ENCODE measurements at regions not wholly inside any gene's neighbourhood (a gene's known extent, or its start where the extent isn't known, plus 50 kb on each side); places are given as distances from the start of the nearest gene placed in this dataset.
"Not testable (repeated sequence)": the region's sequence is repeated elsewhere in the genome, so short reads cannot be mapped to it uniquely, and the experiment has no call there.

GRCh38 chr17:22268214-22268911 lies 576.0 kb downstream of the KCNJ18 start:
- Mint-ChIP-seq H3K27me3 (no peaks in the 10 kb centered on the region), H3K4me1 (ENCODE audit: unreplicated experiment) (no peaks in the 10 kb centered on the region), H3K9me3 (peaks cover 10% of the 10 kb centered on the region), H3K27ac (no peak overlapping the region), H3K4me3 (no peak overlapping the region), H3K36me3 (no peaks in the 10 kb centered on the region)
- TF ChIP-seq, protein P1, sequence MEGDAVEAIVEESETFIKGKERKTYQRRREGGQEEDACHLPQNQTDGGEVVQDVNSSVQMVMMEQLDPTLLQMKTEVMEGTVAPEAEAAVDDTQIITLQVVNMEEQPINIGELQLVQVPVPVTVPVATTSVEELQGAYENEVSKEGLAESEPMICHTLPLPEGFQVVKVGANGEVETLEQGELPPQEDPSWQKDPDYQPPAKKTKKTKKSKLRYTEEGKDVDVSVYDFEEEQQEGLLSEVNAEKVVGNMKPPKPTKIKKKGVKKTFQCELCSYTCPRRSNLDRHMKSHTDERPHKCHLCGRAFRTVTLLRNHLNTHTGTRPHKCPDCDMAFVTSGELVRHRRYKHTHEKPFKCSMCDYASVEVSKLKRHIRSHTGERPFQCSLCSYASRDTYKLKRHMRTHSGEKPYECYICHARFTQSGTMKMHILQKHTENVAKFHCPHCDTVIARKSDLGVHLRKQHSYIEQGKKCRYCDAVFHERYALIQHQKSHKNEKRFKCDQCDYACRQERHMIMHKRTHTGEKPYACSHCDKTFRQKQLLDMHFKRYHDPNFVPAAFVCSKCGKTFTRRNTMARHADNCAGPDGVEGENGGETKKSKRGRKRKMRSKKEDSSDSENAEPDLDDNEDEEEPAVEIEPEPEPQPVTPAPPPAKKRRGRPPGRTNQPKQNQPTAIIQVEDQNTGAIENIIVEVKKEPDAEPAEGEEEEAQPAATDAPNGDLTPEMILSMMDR (conservative IDR thresholded peaks at IDR 0.05) = no peak
- no peak for DNase-seq (ENCODE audit: extremely low spot score, unreplicated experiment)

DNA sequence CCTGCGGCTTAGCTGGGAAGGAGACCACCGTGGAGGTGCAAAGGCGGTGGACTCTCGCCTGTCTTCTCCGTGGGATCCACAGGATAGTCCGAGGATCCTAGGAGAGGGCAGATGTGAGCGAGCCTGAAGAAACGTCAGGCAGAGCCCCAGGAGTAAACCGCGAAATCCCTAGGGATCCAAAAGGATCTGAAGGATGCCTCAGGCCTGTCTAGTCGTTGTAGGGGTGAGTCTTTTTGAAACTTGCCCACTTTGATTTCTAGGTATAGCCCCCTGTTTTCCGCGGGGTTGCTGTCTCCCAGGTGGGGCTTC lies 576.5 kb downstream of the KCNJ18 start:
- H3K27me3 Mint-ChIP-seq = no peaks in the 10 kb centered on the region
- TF ChIP-seq, protein P1 (conservative IDR thresholded peaks at IDR 0.05) = no peak
- H3K27ac Mint-ChIP-seq = no peak overlapping the region
- no peaks in the 10 kb centered on the region for H3K36me3 Mint-ChIP-seq
- H3K4me3 Mint-ChIP-seq = no peak overlapping the region
- H3K4me1 Mint-ChIP-seq (ENCODE audit: unreplicated experiment) = no peaks in the 10 kb centered on the region
- DNase-seq (ENCODE audit: extremely low spot score, unreplicated experiment) = no peak
- H3K9me3 Mint-ChIP-seq = peaks cover 10% of the 10 kb centered on the region

DNA sequence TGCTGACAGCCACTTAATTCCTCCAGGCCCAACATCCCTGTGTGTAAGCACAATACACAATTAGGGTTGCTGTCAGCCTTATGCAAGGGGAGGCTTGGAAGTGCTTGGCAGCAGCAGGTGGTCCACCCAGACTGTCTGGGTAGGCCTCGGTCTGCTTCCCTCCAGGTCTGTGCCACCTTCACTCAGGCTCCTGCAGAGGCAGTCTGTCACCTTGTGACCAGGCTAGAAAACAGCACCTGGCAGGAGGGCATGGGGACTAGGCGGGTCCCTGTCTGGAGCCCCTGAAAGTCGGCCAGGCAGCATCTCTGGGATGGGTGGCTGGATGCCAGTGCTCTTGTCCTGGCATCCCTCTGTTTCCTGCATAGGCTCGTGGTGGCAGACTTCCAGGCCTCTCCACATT lies 578.1 kb downstream of the KCNJ18 start:
- no peak for DNase-seq (ENCODE audit: extremely low spot score, unreplicated experiment)
- Mint-ChIP-seq H3K27ac (no peak overlapping the region), H3K4me1 (ENCODE audit: unreplicated experiment) (no peaks in the 10 kb centered on the region), H3K36me3 (no peaks in the 10 kb centered on the region), H3K27me3 (no peaks in the 10 kb centered on the region), H3K9me3 (peaks cover 10% of the 10 kb centered on the region), H3K4me3 (no peak overlapping the region)
- TF ChIP-seq, protein P1 (conservative IDR thresholded peaks at IDR 0.05) = no peak

- H3K9me3 Mint-ChIP-seq = peaks cover 14% of the 10 kb centered on the region
- not testable (repeated sequence) for H3K4me1 Mint-ChIP-seq (ENCODE audit: unreplicated experiment); H3K36me3 Mint-ChIP-seq; DNase-seq (ENCODE audit: extremely low spot score, unreplicated experiment); H3K4me3 Mint-ChIP-seq; H3K27ac Mint-ChIP-seq; H3K27me3 Mint-ChIP-seq
Observed at GRCh38 chr17:22270809-22271208, 578.5 kb downstream of the KCNJ18 start.

DNA sequence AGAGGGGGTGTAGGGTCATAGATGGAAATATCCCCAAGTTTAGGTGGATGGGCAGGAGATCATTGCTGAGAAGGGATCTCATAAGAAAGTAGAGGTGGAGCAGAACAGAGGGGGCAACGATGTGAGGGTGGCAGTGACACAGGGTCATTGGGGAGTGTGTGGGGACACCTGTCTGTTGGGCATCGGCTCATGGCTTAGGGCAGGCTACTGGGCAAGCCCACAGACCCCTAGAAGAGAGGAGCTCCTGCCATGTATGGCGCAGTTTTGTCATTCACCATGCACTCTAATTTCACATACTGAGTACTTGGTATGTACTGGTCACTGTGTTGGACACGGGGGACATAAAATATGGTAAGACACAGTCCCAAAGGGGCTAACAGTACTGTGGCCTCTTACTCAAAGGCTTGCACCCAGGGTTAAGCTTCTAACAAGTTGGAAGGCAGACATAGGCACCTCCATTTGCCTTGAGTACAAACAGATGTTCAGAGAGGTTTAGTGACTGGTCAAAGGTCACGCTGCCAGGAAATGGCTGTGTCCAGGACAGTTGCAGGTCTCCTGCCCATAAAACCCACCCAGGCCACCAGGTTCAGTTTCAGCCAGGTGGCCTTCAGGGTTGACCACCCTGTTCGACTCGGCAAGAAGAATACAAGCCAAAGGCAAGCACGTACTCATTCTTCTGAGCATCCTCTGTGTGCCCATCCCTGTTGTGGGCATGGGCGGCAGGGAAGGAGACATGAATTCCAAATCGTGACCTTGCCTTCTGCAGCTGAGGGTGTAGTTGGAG lies 580.2 kb downstream of the KCNJ18 start:
- Mint-ChIP-seq H3K4me1 (ENCODE audit: unreplicated experiment) (no peaks in the 10 kb centered on the region), H3K9me3 (peaks cover 23% of the 10 kb centered on the region), H3K36me3 (no peaks in the 10 kb centered on the region), H3K27me3 (no peaks in the 10 kb centered on the region), H3K27ac (no peak overlapping the region), H3K4me3 (no peak overlapping the region)
- DNase-seq (ENCODE audit: extremely low spot score, unreplicated experiment) = no peak
- TF ChIP-seq, protein P1 (conservative IDR thresholded peaks at IDR 0.05) = no peak

DNA sequence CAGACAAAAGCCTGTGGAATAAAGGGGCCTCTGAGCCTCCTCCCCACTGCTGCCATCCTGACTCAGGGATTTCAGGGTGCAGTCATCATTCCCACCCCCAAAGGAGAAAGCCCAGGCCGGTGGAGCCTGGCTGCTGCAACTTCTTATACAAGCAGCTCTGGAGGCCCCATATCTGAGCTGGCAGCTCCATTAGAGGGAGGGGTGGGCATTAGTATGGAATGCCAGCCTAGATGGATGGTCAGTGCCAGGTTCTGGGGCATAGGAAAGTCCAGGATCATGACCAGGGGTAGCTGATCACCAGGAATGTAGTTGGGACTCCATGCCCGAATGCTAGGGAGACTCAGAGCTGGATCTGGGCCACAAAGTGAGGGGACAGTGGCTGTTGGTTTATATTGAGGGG lies 581.0 kb downstream of the KCNJ18 start:
- no peak for DNase-seq (ENCODE audit: extremely low spot score, unreplicated experiment)
- Mint-ChIP-seq H3K4me3 (no peak overlapping the region), H3K27me3 (no peaks in the 10 kb centered on the region), H3K9me3 (peaks cover 23% of the 10 kb centered on the region), H3K4me1 (ENCODE audit: unreplicated experiment) (no peaks in the 10 kb centered on the region), H3K36me3 (no peaks in the 10 kb centered on the region), H3K27ac (no peak overlapping the region)
- TF ChIP-seq, protein P1 (conservative IDR thresholded peaks at IDR 0.05) = no peak

Data from type B pancreatic cell (in vitro differentiated cells).